22Rv1 (cell line): ENCODE measurements at regions not wholly inside any gene's neighbourhood (a gene's known extent, or its start where the extent isn't known, plus 50 kb on each side); places are given as distances from the start of the nearest gene placed in this dataset.

Experiments
- H3K27ac ChIP-seq: fragments of 450-650 bp; 2 replicates; pipeline ENCODE4 v1.5.1; 2017
- CTCF ChIP-seq: fragments of 450-650 bp; IDR thresholded peaks from 2 replicates; pipeline ENCODE4 v1.5.1; 2017; ENCODE audit warnings: mild to moderate bottlenecking
- ZFX ChIP-seq: fragments of 450-650 bp; IDR thresholded peaks from 2 replicates; pipeline ENCODE4 v1.6.1; 2017; ENCODE audit warnings: antibody characterized with exemption, borderline replicate concordance

GRCh38 chr16:49194537-49195236 lies 87.0 kb downstream of the CBLN1 start:
- H3K27ac ChIP-seq = no peak overlapping the region
- TF ChIP-seq CTCF (no peak), ZFX (no peak)

GRCh38 chr16:49193596-49193995 lies 88.0 kb downstream of the CBLN1 start:
- H3K27ac ChIP-seq = no peak overlapping the region
- no peak for TF ChIP-seq ZFX
- no peak for TF ChIP-seq CTCF

GRCh38 chr16:49189286-49189685 lies 92.4 kb downstream of the CBLN1 start:
- TF ChIP-seq CTCF = no peak
- H3K27ac ChIP-seq = no peak overlapping the region

GRCh38 chr16:49183911-49184310 lies 97.7 kb downstream of the CBLN1 start:
- no peak overlapping the region for H3K27ac ChIP-seq
- TF ChIP-seq ZFX (no peak), CTCF (peak; percentile 75)

- H3K27ac ChIP-seq = no peak overlapping the region
Measured at GRCh38 chr16:49181791-49182518, 99.7 kb downstream of the CBLN1 start.

GRCh38 chr16:49179714-49180330 lies 101.8 kb downstream of the CBLN1 start:
- H3K27ac ChIP-seq = no peak overlapping the region
- TF ChIP-seq CTCF (no peak), ZFX (no peak)

More at GRCh38 chr16:49181791-49182518, 99.7 kb downstream of the CBLN1 start:
- TF ChIP-seq ZFX = no peak
- TF ChIP-seq CTCF = no peak

GRCh38 chr16:49168126-49168525 lies 113.5 kb downstream of the CBLN1 start:
- no peak overlapping the region for H3K27ac ChIP-seq
- TF ChIP-seq CTCF (no peak), ZFX (no peak)
